Ectodermal cell (in vitro differentiated cells): ENCODE measurements at regions not wholly inside any gene's neighbourhood (a gene's known extent, or its start where the extent isn't known, plus 50 kb on each side); places are given as distances from the start of the nearest gene placed in this dataset.

ENCODE experiments used
- H3K27ac ChIP-seq: 2 replicates; pipeline ENCODE4 v1.7.0; 2013; ENCODE audit warnings: mild to moderate bottlenecking, low read depth, low read length; ENCODE audit not compliant: insufficient read depth, poor library complexity, severe bottlenecking
- H3K27me3 ChIP-seq: 2 replicates; pipeline ENCODE4 v1.7.0; 2013; ENCODE audit warnings: mild to moderate bottlenecking, low read length; ENCODE audit not compliant: insufficient read depth, control insufficient read depth, poor library complexity, severe bottlenecking
- H3K36me3 ChIP-seq: one replicate; pipeline ENCODE4 v1.7.0; 2013; ENCODE audit warnings: low read length; ENCODE audit not compliant: control insufficient read depth, insufficient read depth
- H3K4me1 ChIP-seq: one replicate; pipeline ENCODE4 v1.7.0; 2013; ENCODE audit warnings: low read length; ENCODE audit not compliant: control insufficient read depth, insufficient read depth
- H3K4me3 ChIP-seq: 2 replicates; pipeline ENCODE4 v1.7.0; 2013; ENCODE audit warnings: low read depth, low read length, control low read depth; ENCODE audit not compliant: insufficient read depth
- H3K9me3 ChIP-seq: 2 replicates; pipeline ENCODE4 v1.7.0; 2013; ENCODE audit warnings: mild to moderate bottlenecking, low read length, moderate library complexity; ENCODE audit not compliant: control insufficient read depth
- WGBS, 2 experiments: methylation state at CpG; one replicate each; pipeline ENCODE4 v1.1.7; 2013; ENCODE audit warnings: missing lambda C conversion rate in 2 of 2; 5-methylcytosine and 5-hydroxymethylcytosine counted together

DNA sequence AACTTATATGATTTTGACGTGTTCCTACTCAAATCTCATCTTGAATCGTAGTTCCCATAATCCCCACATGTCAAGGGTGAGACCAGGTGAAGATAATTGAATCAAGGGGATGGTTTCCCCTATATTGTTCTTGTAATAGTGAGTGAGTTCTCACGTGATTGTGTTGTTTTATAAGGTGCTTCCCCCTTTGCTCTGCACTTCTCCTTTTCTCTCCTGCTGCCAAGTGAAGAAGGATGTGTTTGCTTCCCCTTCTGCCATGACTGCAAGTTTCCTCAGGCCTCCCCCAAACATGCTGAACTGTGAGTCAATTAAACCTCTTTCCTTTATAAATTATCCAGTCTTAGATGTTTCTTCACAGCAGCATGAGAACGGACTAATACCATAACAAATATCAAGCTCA, 83.2 kb downstream of the MANEA start:
- Histone ChIP-seq H3K9me3 (no peaks in the 10 kb centered on the region), H3K36me3 (no peaks in the 10 kb centered on the region), H3K4me3 (no peak overlapping the region), H3K4me1 (no peaks in the 10 kb centered on the region), H3K27ac (no peak overlapping the region), H3K27me3 (no peaks in the 10 kb centered on the region)
- 87 to 93% methylated on average over 4 of the region's 4 CpGs for WGBS, 2 experiments

DNA sequence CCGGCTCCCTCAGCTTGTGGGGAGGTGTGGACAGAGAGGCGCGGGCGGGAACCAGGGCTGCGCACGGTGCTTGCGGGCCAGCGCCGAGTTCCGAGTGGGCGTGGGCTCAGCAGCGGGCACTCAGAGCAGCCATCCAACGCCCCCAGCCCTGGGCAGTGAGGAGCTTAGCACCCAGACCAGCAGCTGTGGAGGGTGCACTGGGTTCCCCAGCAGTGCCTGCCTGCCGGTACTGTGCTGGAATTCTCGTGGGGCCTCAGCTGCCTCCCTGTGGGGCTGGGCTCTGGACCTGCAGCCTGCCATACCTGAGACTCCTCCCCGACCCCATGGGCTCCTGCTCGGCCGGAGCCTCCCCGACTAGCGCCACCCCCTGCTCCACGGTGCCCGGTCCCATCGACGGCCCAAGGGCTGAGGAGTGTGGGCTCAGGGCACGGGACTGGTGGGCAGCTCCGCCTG, 92.7 kb downstream of the MANEA start:
- WGBS, 2 experiments: 97% methylated on average over 26 of the region's 26 CpGs
- Histone ChIP-seq H3K4me1 (no peaks in the 10 kb centered on the region), H3K27ac (no peak overlapping the region), H3K4me3 (no peak overlapping the region), H3K9me3 (no peaks in the 10 kb centered on the region), H3K27me3 (no peaks in the 10 kb centered on the region), H3K36me3 (no peaks in the 10 kb centered on the region)

GRCh38 chr6:95676011-95676628, 98.8 kb downstream of the MANEA start:
- Histone ChIP-seq H3K36me3 (no peaks in the 10 kb centered on the region), H3K27ac (no peak overlapping the region), H3K4me1 (no peaks in the 10 kb centered on the region), H3K4me3 (no peak overlapping the region), H3K27me3 (no peaks in the 10 kb centered on the region), H3K9me3 (no peaks in the 10 kb centered on the region)
- 94 to 100% methylated on average over 1 of the region's 1 CpG for WGBS, 2 experiments

- no peak overlapping the region for H3K27ac ChIP-seq
- H3K9me3 ChIP-seq: no peaks in the 10 kb centered on the region
- H3K27me3 ChIP-seq: no peaks in the 10 kb centered on the region
- 98 to 100% methylated on average over 3 of the region's 3 CpGs for WGBS, 2 experiments
- no peaks in the 10 kb centered on the region for H3K4me1 ChIP-seq
- no peak overlapping the region for H3K4me3 ChIP-seq
- H3K36me3 ChIP-seq: no peaks in the 10 kb centered on the region
These were observed 102.6 kb downstream of the MANEA start for GRCh38 chr6:95679981-95680380.

DNA sequence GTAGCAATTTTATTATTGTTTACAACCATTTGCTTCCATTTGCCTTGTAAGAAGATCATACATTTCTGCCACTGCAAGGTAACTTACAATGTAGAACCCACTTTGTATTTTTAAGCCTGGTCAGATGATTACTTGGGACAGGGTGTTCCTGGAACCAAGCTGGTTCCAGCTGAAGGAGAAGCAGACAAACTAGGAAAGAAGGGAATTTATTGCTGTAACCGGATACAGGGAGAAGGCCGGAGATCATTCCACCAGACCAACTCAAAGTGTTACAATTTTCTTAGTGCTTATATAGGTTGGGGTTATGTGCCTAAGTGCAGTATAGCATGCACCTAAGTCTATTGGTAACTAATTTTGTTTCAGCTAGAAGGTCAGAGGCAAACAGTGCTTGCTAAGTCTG, 104.4 kb downstream of the MANEA start:
- no peak overlapping the region for H3K4me3 ChIP-seq
- H3K27me3 ChIP-seq: no peaks in the 10 kb centered on the region
- H3K4me1 ChIP-seq: no peaks in the 10 kb centered on the region
- 89 to 97% methylated on average over 2 of the region's 2 CpGs for WGBS, 2 experiments
- H3K36me3 ChIP-seq: no peaks in the 10 kb centered on the region
- H3K27ac ChIP-seq: no peak overlapping the region
- H3K9me3 ChIP-seq: no peaks in the 10 kb centered on the region

DNA sequence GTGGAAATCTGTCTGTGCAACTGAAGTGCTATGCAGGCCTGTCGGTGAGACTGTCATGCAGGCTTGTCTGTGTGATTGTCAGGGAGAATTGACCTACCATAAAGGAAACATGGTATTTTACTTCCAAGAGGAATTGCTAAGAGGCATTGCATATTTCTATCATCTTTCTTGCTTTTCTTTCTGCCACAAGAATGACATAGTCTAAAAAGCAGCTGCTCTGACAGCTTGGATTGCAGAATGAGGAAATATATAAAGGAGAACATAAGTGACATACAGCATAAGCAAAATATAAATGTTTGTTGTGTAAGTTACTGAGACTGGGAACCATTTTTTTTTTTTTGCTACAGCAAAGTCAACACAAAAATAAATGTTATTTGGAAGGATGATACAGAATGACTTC, 105.1 kb downstream of the MANEA start:
- Histone ChIP-seq H3K27ac (no peak overlapping the region), H3K4me1 (no peaks in the 10 kb centered on the region), H3K27me3 (no peaks in the 10 kb centered on the region), H3K36me3 (no peaks in the 10 kb centered on the region), H3K9me3 (no peaks in the 10 kb centered on the region), H3K4me3 (no peak overlapping the region)
- WGBS, 2 experiments: 85 to 94% methylated on average over 1 of the region's 1 CpG

- no peaks in the 10 kb centered on the region for H3K4me1 ChIP-seq
- no peaks in the 10 kb centered on the region for H3K36me3 ChIP-seq
- H3K27ac ChIP-seq: no peak overlapping the region
- 50 to 52% methylated on average over 3 of the region's 3 CpGs for WGBS, 2 experiments
- H3K27me3 ChIP-seq: no peaks in the 10 kb centered on the region
- no peak overlapping the region for H3K4me3 ChIP-seq
- H3K9me3 ChIP-seq: no peaks in the 10 kb centered on the region
These were observed 108.5 kb downstream of the MANEA start for GRCh38 chr6:95685822-95686221.

DNA sequence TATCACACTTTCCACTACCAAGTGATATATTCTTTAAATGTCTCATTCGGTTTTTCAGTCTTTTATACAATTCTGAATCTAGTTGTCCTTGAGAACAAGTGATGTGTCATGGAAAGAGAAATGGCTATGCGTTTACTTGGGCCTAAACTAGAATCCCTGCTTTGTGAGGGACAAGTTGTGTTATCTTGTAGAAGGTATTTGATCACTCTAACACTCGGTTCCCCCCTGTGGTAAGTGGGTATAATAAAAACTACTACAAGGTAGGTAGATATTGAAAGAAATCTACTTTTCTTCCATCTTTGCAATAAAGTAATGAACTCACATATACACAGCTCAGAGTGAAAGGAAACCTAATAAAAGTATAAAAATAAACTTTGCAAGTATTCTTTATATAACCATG, 108.9 kb downstream of the MANEA start:
- Histone ChIP-seq H3K4me3 (no peak overlapping the region), H3K27ac (no peak overlapping the region), H3K27me3 (no peaks in the 10 kb centered on the region), H3K4me1 (no peaks in the 10 kb centered on the region), H3K36me3 (no peaks in the 10 kb centered on the region), H3K9me3 (no peaks in the 10 kb centered on the region)
- WGBS, 2 experiments: 76% methylated on average over 2 of the region's 3 CpGs

DNA sequence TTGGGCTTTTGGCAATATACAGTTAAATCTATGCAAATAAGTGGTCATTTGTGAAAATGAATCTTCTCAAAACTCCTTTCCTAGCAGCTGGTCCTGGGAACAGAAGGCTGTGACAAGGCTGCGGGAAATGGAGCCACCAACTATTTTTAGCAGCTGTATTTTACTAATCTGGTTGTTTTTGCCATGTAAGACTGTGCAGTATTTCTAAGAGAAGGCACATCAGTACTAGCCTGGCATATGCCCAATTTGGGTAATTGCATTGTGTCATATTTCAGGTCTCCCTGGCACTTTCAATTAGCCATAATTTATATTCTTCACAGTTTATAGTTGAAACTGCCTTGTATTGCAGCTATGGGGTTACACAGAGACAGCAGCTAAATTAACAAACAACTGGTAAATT, 109.6 kb downstream of the MANEA start:
- Histone ChIP-seq H3K4me3 (no peak overlapping the region), H3K4me1 (no peaks in the 10 kb centered on the region), H3K36me3 (no peaks in the 10 kb centered on the region), H3K27me3 (no peaks in the 10 kb centered on the region), H3K9me3 (no peaks in the 10 kb centered on the region), H3K27ac (no peak overlapping the region)
- 97 to 100% methylated on average over 1 of the region's 1 CpG for WGBS, 2 experiments

DNA sequence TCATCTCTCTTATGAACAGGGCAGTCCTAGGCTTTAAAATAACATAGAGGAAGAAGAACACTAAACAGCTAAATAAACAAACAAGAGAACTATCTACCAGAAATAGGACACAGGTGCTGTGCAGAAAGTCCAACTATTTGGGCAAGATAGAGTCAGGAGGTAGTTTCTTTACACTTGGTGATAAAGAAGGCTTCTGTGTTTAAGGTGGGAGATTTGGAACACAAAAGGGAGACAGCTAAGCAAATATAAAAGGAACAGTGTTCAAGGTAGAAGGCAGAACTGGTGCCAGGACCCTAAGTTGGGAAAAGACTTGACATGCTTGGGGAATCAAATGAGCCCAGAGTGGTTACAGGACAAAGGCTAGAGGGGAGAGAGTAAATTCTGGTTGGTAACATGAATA, 110.5 kb downstream of the MANEA start:
- no peaks in the 10 kb centered on the region for H3K9me3 ChIP-seq
- no peaks in the 10 kb centered on the region for H3K4me1 ChIP-seq
- H3K27ac ChIP-seq: no peak overlapping the region
- H3K27me3 ChIP-seq: no peaks in the 10 kb centered on the region
- H3K36me3 ChIP-seq: no peaks in the 10 kb centered on the region
- no peak overlapping the region for H3K4me3 ChIP-seq

DNA sequence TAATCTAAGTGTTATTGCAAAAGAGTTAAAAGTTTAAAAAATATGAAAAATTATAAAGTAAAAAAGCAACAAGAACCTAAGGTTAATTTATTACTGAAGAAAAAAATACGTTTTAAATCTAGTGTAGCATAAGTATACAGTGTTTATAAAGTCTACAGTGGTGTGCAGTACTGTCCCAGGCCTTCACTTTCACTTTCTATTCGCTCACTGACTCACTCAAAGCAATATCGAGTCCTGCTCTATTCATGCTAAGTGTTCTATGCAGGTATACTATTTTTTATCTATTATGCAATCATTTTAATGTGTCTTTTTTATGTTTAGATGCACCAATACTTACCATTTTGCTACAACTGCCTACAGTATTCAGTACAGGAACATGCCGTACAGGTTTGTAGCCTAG, 113.0 kb downstream of the MANEA start:
- Histone ChIP-seq H3K36me3 (no peaks in the 10 kb centered on the region), H3K9me3 (no peaks in the 10 kb centered on the region), H3K27me3 (no peaks in the 10 kb centered on the region), H3K4me1 (no peaks in the 10 kb centered on the region), H3K27ac (no peak overlapping the region), H3K4me3 (no peak overlapping the region)
- 93 to 97% methylated on average over 4 of the region's 4 CpGs for WGBS, 2 experiments
